ENCODE measurements at regions not wholly inside any gene's neighbourhood (a gene's known extent, or its start where the extent isn't known, plus 50 kb on each side); places are given as distances from the start of the nearest gene placed in this dataset.
"Not testable (repeated sequence)": the region's sequence is repeated elsewhere in the genome, so short reads cannot be mapped to it uniquely, and the experiment has no call there.

GRCh38 chr5:164312801-164313200 is 807.4 kb downstream of the MAT2B start:
- no peak for DNase-seq

GRCh38 chr5:164317676-164318075 is 812.3 kb downstream of the MAT2B start:
- no peak for DNase-seq

- no peak for DNase-seq
Observed at GRCh38 chr5:164319161-164319560, 813.7 kb downstream of the MAT2B start.

GRCh38 chr5:164324239-164324638 is 818.8 kb downstream of the MAT2B start:
- no peak for DNase-seq

- no peak for DNase-seq
Observed at GRCh38 chr5:164326219-164326618, 820.8 kb downstream of the MAT2B start.

GRCh38 chr5:164327166-164327565 is 821.7 kb downstream of the MAT2B start:
- DNase-seq = not testable (repeated sequence)

GRCh38 chr5:164332349-164333196 is 827.2 kb downstream of the MAT2B start:
- DNase-seq = no peak

- no peak for DNase-seq
Observed at GRCh38 chr5:164335837-164336236, 830.4 kb downstream of the MAT2B start.

- no peak for DNase-seq
Observed at GRCh38 chr5:164336276-164336675, 830.9 kb downstream of the MAT2B start.

GRCh38 chr5:164336906-164337305 is 831.5 kb downstream of the MAT2B start:
- DNase-seq = no peak

- DNase-seq = no peak
Observed at GRCh38 chr5:164341056-164341619, 835.7 kb downstream of the MAT2B start.

- DNase-seq = no peak
Observed at GRCh38 chr5:164345173-164345849, 839.9 kb downstream of the MAT2B start.

- DNase-seq = no peak
Observed at GRCh38 chr5:164345853-164346252, 840.4 kb downstream of the MAT2B start.

GRCh38 chr5:164346785-164347630 is 841.6 kb downstream of the MAT2B start:
- DNase-seq = no peak

GRCh38 chr5:164350236-164350635 is 844.8 kb downstream of the MAT2B start:
- no peak for DNase-seq

- no peak for DNase-seq
Observed at GRCh38 chr5:164351245-164351834, 845.9 kb downstream of the MAT2B start.

- no peak for DNase-seq
Observed at GRCh38 chr5:164352695-164353094, 847.3 kb downstream of the MAT2B start.

GRCh38 chr5:164353155-164353554 is 847.7 kb downstream of the MAT2B start:
- no peak for DNase-seq

GRCh38 chr5:164354139-164354751 is 848.8 kb downstream of the MAT2B start:
- DNase-seq = no peak

- DNase-seq = no peak
Observed at GRCh38 chr5:164355267-164355830, 849.9 kb downstream of the MAT2B start.

- no peak for DNase-seq
Observed at GRCh38 chr5:164356790-164357189, 851.4 kb downstream of the MAT2B start.
